Esophagus muscularis mucosa (tissue), 3 donors: ENCODE measurements at regions not wholly inside any gene's neighbourhood (a gene's known extent, or its start where the extent isn't known, plus 50 kb on each side); places are given as distances from the start of the nearest gene placed in this dataset.

Experiments
- POLR2A ChIP-seq: fragments of 450-650 bp; IDR thresholded peaks from one replicate; pipeline ENCODE4 v1.6.1; 2017; ENCODE audit warnings: antibody characterized with exemption, moderate library complexity, mild to moderate bottlenecking, low read depth
- TF ChIP-seq, protein P1 (sequence below), 3 experiments: fragments of 200-600 bp in 2 of 3; fragments of 450-650 bp in 1 of 3; sonication (generic) in 2 of 3; IDR thresholded peaks; one replicate each; pipeline ENCODE4 v1.5.1; 2017 to 2019; ENCODE audit warnings: antibody characterized with exemption in 3 of 3, mild to moderate bottlenecking in 2 of 3, moderate library complexity in 1 of 3

DNA sequence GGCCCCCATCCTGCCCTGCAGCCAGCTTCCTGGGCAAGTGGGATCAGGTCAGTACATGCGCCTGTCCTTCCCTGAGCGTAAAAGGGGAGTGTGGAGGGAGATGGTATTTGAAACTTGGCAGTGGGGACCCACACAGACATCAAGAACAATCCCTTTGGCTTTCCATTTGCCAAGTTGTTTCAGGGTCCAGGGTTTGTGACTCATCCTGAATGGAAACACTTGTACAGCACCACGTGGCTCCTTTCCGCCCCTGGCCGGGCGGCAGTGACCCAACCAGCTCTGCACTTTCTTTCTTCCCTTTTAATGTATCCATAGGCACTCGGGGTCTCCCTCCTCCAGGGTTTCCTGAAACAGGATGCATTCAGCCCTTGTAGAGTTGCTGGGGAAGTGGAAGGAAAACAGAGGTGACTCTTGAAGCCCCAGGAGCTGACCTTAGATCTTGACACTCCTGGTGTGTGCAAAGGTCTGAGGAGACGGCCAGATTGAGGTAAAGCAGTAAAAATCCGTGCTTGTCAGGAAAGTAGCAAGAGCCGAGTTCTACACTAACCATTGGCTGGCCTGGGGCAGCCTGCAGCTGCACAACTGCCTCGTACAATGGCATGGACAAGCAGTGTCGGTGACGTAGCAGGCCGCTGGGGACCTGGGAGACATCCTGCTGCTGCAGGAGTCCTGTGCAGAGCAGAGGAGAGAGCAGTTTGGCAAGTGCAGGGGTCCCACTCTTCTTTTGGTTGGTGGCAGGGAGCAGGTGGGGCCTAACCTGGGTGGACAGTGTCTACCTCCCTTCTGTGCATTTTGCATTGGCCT is 189.8 kb downstream of the SNX19 start:
- TF ChIP-seq POLR2A: no peak
- TF ChIP-seq, protein P1, sequence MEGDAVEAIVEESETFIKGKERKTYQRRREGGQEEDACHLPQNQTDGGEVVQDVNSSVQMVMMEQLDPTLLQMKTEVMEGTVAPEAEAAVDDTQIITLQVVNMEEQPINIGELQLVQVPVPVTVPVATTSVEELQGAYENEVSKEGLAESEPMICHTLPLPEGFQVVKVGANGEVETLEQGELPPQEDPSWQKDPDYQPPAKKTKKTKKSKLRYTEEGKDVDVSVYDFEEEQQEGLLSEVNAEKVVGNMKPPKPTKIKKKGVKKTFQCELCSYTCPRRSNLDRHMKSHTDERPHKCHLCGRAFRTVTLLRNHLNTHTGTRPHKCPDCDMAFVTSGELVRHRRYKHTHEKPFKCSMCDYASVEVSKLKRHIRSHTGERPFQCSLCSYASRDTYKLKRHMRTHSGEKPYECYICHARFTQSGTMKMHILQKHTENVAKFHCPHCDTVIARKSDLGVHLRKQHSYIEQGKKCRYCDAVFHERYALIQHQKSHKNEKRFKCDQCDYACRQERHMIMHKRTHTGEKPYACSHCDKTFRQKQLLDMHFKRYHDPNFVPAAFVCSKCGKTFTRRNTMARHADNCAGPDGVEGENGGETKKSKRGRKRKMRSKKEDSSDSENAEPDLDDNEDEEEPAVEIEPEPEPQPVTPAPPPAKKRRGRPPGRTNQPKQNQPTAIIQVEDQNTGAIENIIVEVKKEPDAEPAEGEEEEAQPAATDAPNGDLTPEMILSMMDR (IDR thresholded peaks at IDR 0.05): no peak
